Gastrocnemius medialis (tissue), 4 donors: ENCODE measurements at regions not wholly inside any gene's neighbourhood (a gene's known extent, or its start where the extent isn't known, plus 50 kb on each side); places are given as distances from the start of the nearest gene placed in this dataset.

ENCODE experiments used
- ATAC-seq, 2 donors: fragments of 150-250 bp; one replicate each; pipeline ENCODE4 v1.9.1; 2016
- DNase-seq, 2 donors: peaks; one replicate each; pipeline ENCODE4 v3.0.0-alpha.2; 2019
- H3K27ac ChIP-seq, 4 donors: fragments of 200-600 bp; sonication (generic); 1 replicate in 1 of 4; 2 replicates in 3 of 4; pipeline ENCODE4 v1.5.1; 2016 to 2018; ENCODE audit warnings: mild to moderate bottlenecking in 2 of 4, moderate library complexity in 1 of 4
- H3K27me3 ChIP-seq, 3 donors: fragments of 200-600 bp; sonication (generic) in 2 of 3; 1 replicate in 1 of 3; 2 replicates in 2 of 3; pipeline versions ENCODE4 v1.5.1 to v1.6.0; 2016 to 2019; ENCODE audit warnings: mild to moderate bottlenecking in 1 of 3, moderate library complexity in 1 of 3
- H3K36me3 ChIP-seq, 2 donors: fragments of 200-600 bp; sonication (generic) in 1 of 2; one replicate each; pipeline ENCODE4 v1.5.1; 2017 to 2018
- H3K4me1 ChIP-seq, 2 donors: fragments of 200-600 bp; sonication (generic) in 1 of 2; one replicate each; pipeline ENCODE4 v1.5.1; 2016 to 2017; ENCODE audit warnings: mild to moderate bottlenecking in 2 of 2
- H3K4me3 ChIP-seq, 4 donors: fragments of 200-600 bp; sonication (generic) in 3 of 4; 1 replicate in 1 of 4; 2 replicates in 3 of 4; pipeline ENCODE4 v1.5.1; 2016 to 2019; ENCODE audit warnings: mild to moderate bottlenecking in 2 of 4
- H3K9me3 ChIP-seq, 3 donors: fragments of 200-600 bp; sonication (generic) in 2 of 3; 1 replicate in 1 of 3; 2 replicates in 2 of 3; pipeline ENCODE4 v1.5.1; 2016 to 2019
- POLR2A ChIP-seq, 2 donors: fragments of 450-650 bp; IDR thresholded peaks; one replicate each; pipeline ENCODE4 v1.6.1; 2017; ENCODE audit warnings: antibody characterized with exemption in 2 of 2, mild to moderate bottlenecking in 2 of 2, moderate library complexity in 2 of 2
- in situ Hi-C, 4 donors: fragments of 200-750 bp; cut with MboI; loops; one replicate each; pipeline versions ENCODE4 v1.15.0 to v1.8.0; 2017; ENCODE audit warnings: low sequenced_read_pairs in 4 of 4
- intact Hi-C: fragments of 100-400 bp; cut with DNase I; formaldehyde crosslinking; loops from one replicate; pipeline ENCODE4 v1.15.1; 2023; ENCODE audit warnings: low total_unique reads
- TF ChIP-seq, protein P1 (sequence below), 5 experiments: fragments of 450-650 bp in 3 of 5; fragments of 200-600 bp in 2 of 5; sonication (generic) in 2 of 5; IDR thresholded peaks in 4 of 5; conservative IDR thresholded peaks in 1 of 5; 1 replicate in 4 of 5; 2 replicates in 1 of 5; pipeline ENCODE4 v1.5.1; 2016 to 2019; ENCODE audit warnings: antibody characterized with exemption in 5 of 5, mild to moderate bottlenecking in 3 of 5, moderate library complexity in 3 of 5

DNA sequence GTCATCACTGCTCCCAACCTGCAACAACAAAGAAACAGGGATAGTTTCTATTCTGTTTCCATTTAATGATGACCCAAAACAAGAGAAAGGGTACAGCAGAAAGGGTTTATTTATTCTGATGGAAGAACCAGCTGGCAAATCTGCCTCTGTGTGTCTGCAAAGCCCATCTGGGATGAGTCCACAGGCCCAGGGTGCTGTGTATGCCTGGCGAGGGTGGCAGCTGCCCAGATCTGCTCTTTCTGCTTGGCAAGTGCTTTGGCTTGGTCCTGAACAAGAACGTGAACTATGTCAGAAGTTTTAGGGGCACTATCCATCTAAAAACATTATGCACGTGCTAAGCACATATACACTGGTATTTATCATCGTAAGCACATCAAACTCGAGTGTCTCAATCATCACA is 333.8 kb downstream of the CXCL12 start:
- Histone ChIP-seq H3K4me1 (no peaks in the 10 kb centered on the region), H3K27ac (no peak overlapping the region), H3K4me3 (no peak overlapping the region), H3K36me3 (no peaks in the 10 kb centered on the region), H3K9me3 (no peaks in the 10 kb centered on the region), H3K27me3 (no peaks in the 10 kb centered on the region)
- ATAC-seq (no peak), DNase-seq (no peak)
- intact Hi-C loops (no loop called here), in situ Hi-C loops (loop anchor here in 1 of 4 donors (25.0 kb wide), 1 partner anchor 364 kb away; no protein-coding TSS in a partner anchor)
- TF ChIP-seq, protein P1, sequence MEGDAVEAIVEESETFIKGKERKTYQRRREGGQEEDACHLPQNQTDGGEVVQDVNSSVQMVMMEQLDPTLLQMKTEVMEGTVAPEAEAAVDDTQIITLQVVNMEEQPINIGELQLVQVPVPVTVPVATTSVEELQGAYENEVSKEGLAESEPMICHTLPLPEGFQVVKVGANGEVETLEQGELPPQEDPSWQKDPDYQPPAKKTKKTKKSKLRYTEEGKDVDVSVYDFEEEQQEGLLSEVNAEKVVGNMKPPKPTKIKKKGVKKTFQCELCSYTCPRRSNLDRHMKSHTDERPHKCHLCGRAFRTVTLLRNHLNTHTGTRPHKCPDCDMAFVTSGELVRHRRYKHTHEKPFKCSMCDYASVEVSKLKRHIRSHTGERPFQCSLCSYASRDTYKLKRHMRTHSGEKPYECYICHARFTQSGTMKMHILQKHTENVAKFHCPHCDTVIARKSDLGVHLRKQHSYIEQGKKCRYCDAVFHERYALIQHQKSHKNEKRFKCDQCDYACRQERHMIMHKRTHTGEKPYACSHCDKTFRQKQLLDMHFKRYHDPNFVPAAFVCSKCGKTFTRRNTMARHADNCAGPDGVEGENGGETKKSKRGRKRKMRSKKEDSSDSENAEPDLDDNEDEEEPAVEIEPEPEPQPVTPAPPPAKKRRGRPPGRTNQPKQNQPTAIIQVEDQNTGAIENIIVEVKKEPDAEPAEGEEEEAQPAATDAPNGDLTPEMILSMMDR (IDR thresholded peaks at IDR 0.05 in 4 of 5, conservative IDR thresholded peaks at IDR 0.05 in 1 of 5) = no peak

DNA sequence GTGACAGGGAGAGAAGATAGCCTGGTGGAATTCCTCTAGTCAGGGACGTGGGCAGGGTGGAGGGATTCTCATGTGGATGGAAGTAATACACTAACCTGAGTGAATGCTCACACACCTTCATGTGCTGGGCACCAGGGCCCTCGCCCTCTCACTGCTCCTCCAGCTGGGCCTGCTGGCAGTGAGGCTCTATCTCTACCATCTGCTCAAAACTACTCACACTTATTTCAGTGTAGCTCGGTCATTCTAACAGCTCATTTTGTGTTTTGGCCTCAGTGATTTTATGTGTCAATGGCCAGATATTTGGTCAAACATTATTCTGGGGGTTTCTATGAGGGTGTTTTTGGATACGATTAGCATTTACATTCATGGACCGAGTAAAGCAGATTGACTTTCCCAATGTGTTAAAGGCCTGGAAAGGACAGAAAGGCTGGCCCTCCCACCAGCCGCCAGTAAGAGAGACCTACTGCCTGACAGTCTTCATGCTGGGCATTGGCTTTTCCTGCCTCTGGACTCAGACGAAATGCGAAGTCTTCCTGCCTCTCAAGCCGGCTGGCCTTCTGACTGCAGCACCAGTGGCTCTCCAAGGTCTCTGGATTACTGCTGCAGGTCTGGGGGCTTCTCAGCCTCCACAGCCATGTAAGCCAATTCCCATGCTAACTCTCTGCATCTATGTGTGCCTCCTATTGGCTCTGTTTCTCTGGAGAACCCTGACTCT is 335.4 kb downstream of the CXCL12 start:
- Histone ChIP-seq H3K4me1 (peaks cover 0 to 4% of the 10 kb centered on the region in 2 donors), H3K27me3 (no peaks in the 10 kb centered on the region), H3K36me3 (no peaks in the 10 kb centered on the region), H3K27ac (no peak overlapping the region), H3K9me3 (no peaks in the 10 kb centered on the region), H3K4me3 (no peak overlapping the region)
- intact Hi-C loops = no loop called here
- DNase-seq (no peak), ATAC-seq (no peak)
- in situ Hi-C loops = loop anchor here in 2 of 4 donors (25.0 kb wide), 1 partner anchor 362 kb away; no protein-coding TSS in a partner anchor
- no peak for TF ChIP-seq POLR2A (IDR thresholded peaks at IDR 0.05)
- TF ChIP-seq, protein P1 (IDR thresholded peaks at IDR 0.05 in 4 of 5, conservative IDR thresholded peaks at IDR 0.05 in 1 of 5) = no peak

DNA sequence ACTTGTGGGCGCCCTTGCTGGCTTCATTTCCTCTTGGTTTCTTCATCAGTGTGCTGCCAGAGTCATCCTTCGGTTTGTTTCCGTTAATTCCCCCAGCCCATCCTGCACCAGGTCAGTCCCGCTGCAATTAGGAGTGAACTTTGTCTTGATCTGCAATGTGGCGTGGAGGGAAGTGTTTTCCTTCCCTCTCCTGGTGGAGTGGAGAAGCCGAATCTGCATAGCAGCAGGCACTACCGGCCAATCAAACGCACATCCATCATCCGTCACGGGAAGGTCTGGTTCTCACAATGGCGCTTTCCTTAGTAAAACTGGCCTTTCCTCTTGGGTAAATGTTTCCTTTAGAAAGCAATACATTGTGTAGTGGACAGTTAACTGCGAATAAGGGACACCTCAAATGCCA is 337.5 kb downstream of the CXCL12 start:
- no peak overlapping the region for H3K4me3 ChIP-seq
- H3K36me3 ChIP-seq = no peaks in the 10 kb centered on the region
- peaks cover 0 to 4% of the 10 kb centered on the region in 2 donors for H3K4me1 ChIP-seq
- DNase-seq (no peak), ATAC-seq (no peak)
- in situ Hi-C loops = loop anchor here in 1 of 4 donors (25.0 kb wide), 1 partner anchor 360 kb away; no protein-coding TSS in a partner anchor
- TF ChIP-seq, protein P1 (IDR thresholded peaks at IDR 0.05 in 4 of 5, conservative IDR thresholded peaks at IDR 0.05 in 1 of 5) = no peak
- TF ChIP-seq POLR2A (IDR thresholded peaks at IDR 0.05) = no peak
- no peaks in the 10 kb centered on the region for H3K27me3 ChIP-seq
- peak overlapping the region in 1 of 4 donors; percentile 28 for H3K27ac ChIP-seq
- H3K9me3 ChIP-seq = no peaks in the 10 kb centered on the region
- intact Hi-C loops = no loop called here

DNA sequence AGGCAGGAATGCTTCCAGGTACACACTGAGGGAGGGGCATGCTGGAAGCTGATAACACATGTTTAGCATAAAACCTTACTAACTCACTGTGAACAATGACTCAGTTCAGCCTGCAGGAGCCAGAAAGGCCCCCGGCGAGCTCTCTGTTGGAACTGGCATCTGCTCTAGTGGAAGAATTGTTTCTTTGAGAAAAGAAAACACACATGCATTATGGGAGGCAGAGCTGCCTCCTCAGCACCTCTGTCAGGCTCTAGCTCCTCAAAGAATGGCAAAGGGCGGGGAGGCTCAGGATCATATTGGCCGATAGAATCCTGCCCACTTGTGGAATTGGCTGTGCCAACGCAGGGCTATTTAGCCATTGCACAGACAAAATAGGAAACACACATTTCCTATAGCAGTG is 338.3 kb downstream of the CXCL12 start:
- Histone ChIP-seq H3K27ac (peak overlapping the region in 2 of 4 donors; percentile 28 to 61), H3K9me3 (no peaks in the 10 kb centered on the region), H3K4me3 (no peak overlapping the region), H3K27me3 (no peaks in the 10 kb centered on the region), H3K36me3 (no peaks in the 10 kb centered on the region), H3K4me1 (peaks cover 0 to 4% of the 10 kb centered on the region in 2 donors)
- ATAC-seq = no peak
- TF ChIP-seq, protein P1 (IDR thresholded peaks at IDR 0.05 in 4 of 5, conservative IDR thresholded peaks at IDR 0.05 in 1 of 5) = no peak
- no peak for TF ChIP-seq POLR2A (IDR thresholded peaks at IDR 0.05)
- intact Hi-C loops (no loop called here), in situ Hi-C loops (loop anchor here in 1 of 4 donors (25.0 kb wide), 1 partner anchor 359 kb away; no protein-coding TSS in a partner anchor)
- DNase-seq = no peak
